ENCODE measurements at regions not wholly inside any gene's neighbourhood (a gene's known extent, or its start where the extent isn't known, plus 50 kb on each side); places are given as distances from the start of the nearest gene placed in this dataset.

GRCh38 chr4:125639182-125639621 is 324.4 kb downstream of the FAT4 start:
- no peak for TF ChIP-seq GATA2 (IDR thresholded peaks at IDR 0.05; ENCODE audit: low read depth, low read length)
- TF ChIP-seq GATA3 (IDR thresholded peaks at IDR 0.05; ENCODE audit: low read depth, low read length) = no peak

All from SH-SY5Y (cell line).